Limb (tissue), 2 donors: ENCODE measurements at regions not wholly inside any gene's neighbourhood (a gene's known extent, or its start where the extent isn't known, plus 50 kb on each side); places are given as distances from the start of the nearest gene placed in this dataset.
"Not testable (repeated sequence)": the region's sequence is repeated elsewhere in the genome, so short reads cannot be mapped to it uniquely, and the experiment has no call there.

ENCODE experiments used
- DNase-seq, 2 donors: peaks; one replicate each; pipeline ENCODE4 v3.0.0-alpha.2; 2016; ENCODE audit errors: extremely low spot score in 2 of 2

DNA sequence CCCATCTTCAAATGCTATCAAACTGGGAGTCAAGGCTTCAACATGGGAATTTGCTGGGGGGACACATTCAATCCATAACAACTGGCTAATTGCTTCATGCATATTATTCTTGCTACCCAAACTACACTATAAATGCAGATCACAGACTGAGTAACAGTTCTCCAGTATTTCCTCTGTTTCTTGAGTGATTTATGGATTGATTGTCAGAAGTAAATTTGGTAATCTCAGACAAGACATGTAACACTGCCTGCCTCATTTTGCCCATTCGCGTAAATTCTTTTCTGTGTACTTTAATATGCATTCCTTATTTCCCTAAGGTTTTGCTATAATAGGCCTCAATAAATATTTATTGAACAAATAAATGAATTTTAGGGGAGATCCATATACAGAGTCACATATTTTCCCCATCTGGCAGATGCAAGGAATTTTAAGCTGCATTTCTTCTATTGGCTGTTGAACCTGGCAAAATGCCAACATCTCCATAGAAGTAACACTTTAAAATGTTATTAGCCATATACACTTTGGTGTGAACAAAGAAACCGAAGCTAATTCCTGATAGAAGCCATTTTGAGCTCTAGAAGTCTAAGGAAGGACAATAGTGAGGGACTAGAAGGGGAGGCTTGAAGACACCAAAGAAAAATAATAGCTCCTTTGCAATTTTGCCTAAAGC is 98.2 kb downstream of the QRSL1 start:
- no peak for DNase-seq

DNA sequence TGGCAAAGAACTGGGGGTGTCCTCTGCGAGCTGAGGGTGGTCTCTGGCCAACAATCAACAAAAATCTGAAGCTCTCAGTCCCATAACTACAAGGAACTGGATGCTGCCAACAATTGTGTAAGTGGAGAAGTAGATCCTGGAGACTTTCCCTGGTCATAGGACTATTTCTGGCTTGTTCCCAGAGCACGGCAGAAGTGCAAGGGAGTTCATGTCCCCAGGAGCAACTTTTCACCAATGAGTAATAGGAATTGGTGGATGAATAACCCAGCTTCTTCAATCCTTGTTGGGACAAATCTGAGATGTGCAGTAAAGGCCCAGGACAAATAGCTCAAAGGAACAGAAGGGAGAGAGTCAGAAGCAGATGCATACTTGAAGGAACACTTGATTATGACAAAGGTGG is 95.5 kb downstream of the QRSL1 start:
- no peak for DNase-seq

DNA sequence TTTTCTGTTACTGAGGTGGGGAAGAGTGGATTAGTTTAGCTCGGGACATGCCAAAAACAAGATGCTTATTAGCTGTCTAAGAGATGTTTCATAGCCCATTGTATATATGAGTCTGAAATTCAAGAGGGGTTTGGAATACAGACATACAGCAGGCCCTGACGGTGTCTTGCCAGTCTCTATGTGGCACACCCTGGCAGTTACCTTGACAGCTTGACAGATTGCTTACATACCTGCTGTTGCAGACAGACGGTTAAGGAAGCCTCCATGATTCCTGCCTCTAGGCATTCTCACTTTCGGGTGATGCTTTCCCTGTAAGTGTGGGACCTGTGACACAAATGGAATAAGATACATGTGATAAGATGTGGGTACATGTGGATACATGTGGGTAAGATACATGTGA is 95.0 kb downstream of the QRSL1 start:
- no peak for DNase-seq

DNA sequence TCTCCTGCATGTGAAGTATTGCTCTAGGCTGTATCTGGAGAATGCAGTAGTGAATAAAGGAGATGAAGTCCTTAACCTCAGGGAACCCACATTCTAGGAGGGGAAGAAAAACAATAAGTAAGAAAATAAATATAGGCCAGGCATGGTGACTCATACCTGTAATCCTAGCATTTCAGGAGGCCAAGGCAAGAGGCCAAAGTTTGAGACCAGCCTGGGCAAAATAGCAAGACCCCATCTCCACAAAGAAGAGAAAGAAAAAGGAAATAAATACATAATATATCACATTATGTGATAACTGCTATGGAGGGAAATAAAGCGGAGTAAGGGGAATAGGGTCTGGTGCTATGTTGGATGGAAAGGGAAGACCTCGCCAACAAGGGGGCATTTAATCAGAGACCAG is 94.0 kb downstream of the QRSL1 start:
- not testable (repeated sequence) for DNase-seq

DNA sequence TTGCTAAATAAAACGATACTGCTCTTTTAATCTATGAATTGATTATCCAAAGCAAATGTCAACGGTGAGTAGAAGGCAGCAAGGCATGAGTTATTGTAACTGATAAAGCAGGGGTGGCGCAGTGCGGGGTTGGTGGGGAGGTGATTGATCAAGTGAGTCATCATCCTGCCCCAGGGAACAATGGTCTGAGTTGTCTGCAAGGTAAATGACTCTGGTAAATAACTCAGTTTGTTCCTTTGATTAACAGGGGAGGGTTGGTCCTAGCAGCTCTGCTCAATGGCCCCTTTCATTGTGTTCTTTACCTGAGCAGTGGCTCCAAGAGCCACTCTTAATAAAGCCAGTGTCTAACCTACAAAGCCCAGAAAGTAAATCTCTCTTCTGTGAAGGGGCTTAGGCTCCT is 91.8 kb downstream of the QRSL1 start:
- DNase-seq, result not testable (repeated sequence)
